ENCODE measurements at regions not wholly inside any gene's neighbourhood (a gene's known extent, or its start where the extent isn't known, plus 50 kb on each side); places are given as distances from the start of the nearest gene placed in this dataset.

DNA sequence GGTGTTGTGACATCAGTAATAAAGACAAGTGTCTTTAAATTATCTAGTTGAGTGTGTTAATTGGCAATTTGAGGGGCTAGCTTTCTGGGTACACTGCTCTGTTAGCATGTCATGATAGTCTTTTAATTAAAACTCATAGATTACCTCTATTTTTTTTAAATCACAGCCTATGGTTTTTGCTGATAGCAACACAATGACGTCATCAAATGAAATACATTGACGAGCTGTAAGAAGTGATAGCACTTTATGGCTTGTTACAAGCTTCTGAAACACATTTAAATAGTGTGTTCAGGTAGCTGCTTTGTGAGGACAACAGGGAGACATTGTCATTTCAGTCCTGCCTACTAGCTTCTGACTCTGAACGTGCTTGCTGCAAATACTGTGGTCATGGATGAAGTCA lies 600.5 kb upstream of the EDIL3 start (continued):
- TF ChIP-seq, protein P1, sequence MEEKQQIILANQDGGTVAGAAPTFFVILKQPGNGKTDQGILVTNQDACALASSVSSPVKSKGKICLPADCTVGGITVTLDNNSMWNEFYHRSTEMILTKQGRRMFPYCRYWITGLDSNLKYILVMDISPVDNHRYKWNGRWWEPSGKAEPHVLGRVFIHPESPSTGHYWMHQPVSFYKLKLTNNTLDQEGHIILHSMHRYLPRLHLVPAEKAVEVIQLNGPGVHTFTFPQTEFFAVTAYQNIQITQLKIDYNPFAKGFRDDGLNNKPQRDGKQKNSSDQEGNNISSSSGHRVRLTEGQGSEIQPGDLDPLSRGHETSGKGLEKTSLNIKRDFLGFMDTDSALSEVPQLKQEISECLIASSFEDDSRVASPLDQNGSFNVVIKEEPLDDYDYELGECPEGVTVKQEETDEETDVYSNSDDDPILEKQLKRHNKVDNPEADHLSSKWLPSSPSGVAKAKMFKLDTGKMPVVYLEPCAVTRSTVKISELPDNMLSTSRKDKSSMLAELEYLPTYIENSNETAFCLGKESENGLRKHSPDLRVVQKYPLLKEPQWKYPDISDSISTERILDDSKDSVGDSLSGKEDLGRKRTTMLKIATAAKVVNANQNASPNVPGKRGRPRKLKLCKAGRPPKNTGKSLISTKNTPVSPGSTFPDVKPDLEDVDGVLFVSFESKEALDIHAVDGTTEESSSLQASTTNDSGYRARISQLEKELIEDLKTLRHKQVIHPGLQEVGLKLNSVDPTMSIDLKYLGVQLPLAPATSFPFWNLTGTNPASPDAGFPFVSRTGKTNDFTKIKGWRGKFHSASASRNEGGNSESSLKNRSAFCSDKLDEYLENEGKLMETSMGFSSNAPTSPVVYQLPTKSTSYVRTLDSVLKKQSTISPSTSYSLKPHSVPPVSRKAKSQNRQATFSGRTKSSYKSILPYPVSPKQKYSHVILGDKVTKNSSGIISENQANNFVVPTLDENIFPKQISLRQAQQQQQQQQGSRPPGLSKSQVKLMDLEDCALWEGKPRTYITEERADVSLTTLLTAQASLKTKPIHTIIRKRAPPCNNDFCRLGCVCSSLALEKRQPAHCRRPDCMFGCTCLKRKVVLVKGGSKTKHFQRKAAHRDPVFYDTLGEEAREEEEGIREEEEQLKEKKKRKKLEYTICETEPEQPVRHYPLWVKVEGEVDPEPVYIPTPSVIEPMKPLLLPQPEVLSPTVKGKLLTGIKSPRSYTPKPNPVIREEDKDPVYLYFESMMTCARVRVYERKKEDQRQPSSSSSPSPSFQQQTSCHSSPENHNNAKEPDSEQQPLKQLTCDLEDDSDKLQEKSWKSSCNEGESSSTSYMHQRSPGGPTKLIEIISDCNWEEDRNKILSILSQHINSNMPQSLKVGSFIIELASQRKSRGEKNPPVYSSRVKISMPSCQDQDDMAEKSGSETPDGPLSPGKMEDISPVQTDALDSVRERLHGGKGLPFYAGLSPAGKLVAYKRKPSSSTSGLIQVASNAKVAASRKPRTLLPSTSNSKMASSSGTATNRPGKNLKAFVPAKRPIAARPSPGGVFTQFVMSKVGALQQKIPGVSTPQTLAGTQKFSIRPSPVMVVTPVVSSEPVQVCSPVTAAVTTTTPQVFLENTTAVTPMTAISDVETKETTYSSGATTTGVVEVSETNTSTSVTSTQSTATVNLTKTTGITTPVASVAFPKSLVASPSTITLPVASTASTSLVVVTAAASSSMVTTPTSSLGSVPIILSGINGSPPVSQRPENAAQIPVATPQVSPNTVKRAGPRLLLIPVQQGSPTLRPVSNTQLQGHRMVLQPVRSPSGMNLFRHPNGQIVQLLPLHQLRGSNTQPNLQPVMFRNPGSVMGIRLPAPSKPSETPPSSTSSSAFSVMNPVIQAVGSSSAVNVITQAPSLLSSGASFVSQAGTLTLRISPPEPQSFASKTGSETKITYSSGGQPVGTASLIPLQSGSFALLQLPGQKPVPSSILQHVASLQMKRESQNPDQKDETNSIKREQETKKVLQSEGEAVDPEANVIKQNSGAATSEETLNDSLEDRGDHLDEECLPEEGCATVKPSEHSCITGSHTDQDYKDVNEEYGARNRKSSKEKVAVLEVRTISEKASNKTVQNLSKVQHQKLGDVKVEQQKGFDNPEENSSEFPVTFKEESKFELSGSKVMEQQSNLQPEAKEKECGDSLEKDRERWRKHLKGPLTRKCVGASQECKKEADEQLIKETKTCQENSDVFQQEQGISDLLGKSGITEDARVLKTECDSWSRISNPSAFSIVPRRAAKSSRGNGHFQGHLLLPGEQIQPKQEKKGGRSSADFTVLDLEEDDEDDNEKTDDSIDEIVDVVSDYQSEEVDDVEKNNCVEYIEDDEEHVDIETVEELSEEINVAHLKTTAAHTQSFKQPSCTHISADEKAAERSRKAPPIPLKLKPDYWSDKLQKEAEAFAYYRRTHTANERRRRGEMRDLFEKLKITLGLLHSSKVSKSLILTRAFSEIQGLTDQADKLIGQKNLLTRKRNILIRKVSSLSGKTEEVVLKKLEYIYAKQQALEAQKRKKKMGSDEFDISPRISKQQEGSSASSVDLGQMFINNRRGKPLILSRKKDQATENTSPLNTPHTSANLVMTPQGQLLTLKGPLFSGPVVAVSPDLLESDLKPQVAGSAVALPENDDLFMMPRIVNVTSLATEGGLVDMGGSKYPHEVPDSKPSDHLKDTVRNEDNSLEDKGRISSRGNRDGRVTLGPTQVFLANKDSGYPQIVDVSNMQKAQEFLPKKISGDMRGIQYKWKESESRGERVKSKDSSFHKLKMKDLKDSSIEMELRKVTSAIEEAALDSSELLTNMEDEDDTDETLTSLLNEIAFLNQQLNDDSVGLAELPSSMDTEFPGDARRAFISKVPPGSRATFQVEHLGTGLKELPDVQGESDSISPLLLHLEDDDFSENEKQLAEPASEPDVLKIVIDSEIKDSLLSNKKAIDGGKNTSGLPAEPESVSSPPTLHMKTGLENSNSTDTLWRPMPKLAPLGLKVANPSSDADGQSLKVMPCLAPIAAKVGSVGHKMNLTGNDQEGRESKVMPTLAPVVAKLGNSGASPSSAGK (IDR thresholded peaks at IDR 0.05) = no peak
- no peak for TF ChIP-seq KLF10 (CRISPR knock-in tag; IDR thresholded peaks at IDR 0.05)
- TF ChIP-seq, protein P2, sequence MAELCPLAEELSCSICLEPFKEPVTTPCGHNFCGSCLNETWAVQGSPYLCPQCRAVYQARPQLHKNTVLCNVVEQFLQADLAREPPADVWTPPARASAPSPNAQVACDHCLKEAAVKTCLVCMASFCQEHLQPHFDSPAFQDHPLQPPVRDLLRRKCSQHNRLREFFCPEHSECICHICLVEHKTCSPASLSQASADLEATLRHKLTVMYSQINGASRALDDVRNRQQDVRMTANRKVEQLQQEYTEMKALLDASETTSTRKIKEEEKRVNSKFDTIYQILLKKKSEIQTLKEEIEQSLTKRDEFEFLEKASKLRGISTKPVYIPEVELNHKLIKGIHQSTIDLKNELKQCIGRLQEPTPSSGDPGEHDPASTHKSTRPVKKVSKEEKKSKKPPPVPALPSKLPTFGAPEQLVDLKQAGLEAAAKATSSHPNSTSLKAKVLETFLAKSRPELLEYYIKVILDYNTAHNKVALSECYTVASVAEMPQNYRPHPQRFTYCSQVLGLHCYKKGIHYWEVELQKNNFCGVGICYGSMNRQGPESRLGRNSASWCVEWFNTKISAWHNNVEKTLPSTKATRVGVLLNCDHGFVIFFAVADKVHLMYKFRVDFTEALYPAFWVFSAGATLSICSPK (IDR thresholded peaks at IDR 0.05; ENCODE audit: borderline replicate concordance) = no peak
- no peak for TF ChIP-seq HDAC2 (IDR thresholded peaks at IDR 0.05)
- TF ChIP-seq, protein P3, sequence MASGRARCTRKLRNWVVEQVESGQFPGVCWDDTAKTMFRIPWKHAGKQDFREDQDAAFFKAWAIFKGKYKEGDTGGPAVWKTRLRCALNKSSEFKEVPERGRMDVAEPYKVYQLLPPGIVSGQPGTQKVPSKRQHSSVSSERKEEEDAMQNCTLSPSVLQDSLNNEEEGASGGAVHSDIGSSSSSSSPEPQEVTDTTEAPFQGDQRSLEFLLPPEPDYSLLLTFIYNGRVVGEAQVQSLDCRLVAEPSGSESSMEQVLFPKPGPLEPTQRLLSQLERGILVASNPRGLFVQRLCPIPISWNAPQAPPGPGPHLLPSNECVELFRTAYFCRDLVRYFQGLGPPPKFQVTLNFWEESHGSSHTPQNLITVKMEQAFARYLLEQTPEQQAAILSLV (tag; IDR thresholded peaks at IDR 0.05) = no peak
- no peak for TF ChIP-seq ZNF668 (CRISPR knock-in tag; IDR thresholded peaks at IDR 0.05)
- no peak for TF ChIP-seq ZNF431 (CRISPR knock-in tag; IDR thresholded peaks at IDR 0.05)
